Vagina (tissue), 2 donors: ENCODE measurements at regions not wholly inside any gene's neighbourhood (a gene's known extent, or its start where the extent isn't known, plus 50 kb on each side); places are given as distances from the start of the nearest gene placed in this dataset.

ENCODE experiments used
- POLR2A ChIP-seq, 2 donors: fragments of 450-650 bp; IDR thresholded peaks; one replicate each; pipeline ENCODE4 v1.6.1; 2017; ENCODE audit warnings: antibody characterized with exemption in 2 of 2, mild to moderate bottlenecking in 2 of 2, moderate library complexity in 2 of 2
- TF ChIP-seq, protein P1 (sequence below), 3 experiments: fragments of 450-650 bp in 2 of 3; fragments of 200-600 bp in 1 of 3; sonication (generic) in 1 of 3; IDR thresholded peaks; one replicate each; pipeline ENCODE4 v1.5.1; 2017 to 2019; ENCODE audit warnings: antibody characterized with exemption in 3 of 3, mild to moderate bottlenecking in 2 of 3, moderate library complexity in 2 of 3

DNA sequence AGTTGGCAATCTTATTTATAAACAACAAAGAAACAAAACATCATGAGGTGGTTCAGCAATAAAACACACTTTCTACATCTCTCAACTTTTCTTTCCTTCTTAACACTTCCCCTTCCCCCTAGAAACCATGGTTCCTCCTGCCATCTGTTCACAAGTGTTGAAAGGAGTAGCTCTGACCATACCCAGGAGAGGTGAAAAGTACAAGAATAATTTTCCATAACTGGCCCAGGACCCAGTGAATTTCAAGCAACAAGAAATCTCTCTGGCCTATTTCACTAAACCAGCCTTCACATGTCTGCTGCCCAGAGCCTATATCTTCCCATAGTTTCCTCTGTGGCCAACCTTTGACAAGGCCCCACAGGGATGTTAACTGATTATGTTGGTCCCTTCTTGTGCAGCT is 98.2 kb upstream of the CEP126 start:
- TF ChIP-seq, protein P1, sequence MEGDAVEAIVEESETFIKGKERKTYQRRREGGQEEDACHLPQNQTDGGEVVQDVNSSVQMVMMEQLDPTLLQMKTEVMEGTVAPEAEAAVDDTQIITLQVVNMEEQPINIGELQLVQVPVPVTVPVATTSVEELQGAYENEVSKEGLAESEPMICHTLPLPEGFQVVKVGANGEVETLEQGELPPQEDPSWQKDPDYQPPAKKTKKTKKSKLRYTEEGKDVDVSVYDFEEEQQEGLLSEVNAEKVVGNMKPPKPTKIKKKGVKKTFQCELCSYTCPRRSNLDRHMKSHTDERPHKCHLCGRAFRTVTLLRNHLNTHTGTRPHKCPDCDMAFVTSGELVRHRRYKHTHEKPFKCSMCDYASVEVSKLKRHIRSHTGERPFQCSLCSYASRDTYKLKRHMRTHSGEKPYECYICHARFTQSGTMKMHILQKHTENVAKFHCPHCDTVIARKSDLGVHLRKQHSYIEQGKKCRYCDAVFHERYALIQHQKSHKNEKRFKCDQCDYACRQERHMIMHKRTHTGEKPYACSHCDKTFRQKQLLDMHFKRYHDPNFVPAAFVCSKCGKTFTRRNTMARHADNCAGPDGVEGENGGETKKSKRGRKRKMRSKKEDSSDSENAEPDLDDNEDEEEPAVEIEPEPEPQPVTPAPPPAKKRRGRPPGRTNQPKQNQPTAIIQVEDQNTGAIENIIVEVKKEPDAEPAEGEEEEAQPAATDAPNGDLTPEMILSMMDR (IDR thresholded peaks at IDR 0.05) = no peak
- TF ChIP-seq POLR2A (IDR thresholded peaks at IDR 0.05) = no peak
